GM19328 (cell line): ENCODE measurements at regions not wholly inside any gene's neighbourhood (a gene's known extent, or its start where the extent isn't known, plus 50 kb on each side); places are given as distances from the start of the nearest gene placed in this dataset.

Source experiments
- ATAC-seq: cut with Tn5 transposase; IDR thresholded peaks from one replicate; pipeline ENCODE4 v1.9.1; 2021; ENCODE audit warnings: mild to moderate bottlenecking, moderate library complexity; ENCODE audit not compliant: unreplicated experiment

DNA sequence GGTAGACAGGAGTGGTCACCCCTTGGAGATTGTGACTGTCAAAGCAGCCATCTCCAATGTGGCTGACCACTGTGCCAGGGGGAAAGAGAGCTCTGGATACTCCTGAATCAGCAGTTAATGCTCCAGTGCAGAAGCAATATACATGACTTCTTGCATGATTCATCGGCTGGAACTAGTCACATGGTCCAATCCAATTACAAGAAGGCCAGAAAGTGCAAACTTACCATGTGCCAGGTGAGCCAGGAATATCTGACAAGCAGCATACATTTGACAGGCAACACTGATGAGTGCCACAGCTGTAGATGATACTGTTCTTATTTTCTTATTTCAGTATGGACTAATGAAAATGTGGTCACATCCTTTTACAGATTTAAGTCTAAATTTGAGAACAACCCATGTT lies 440.0 kb upstream of the MPDZ start:
- ATAC-seq: no peak

DNA sequence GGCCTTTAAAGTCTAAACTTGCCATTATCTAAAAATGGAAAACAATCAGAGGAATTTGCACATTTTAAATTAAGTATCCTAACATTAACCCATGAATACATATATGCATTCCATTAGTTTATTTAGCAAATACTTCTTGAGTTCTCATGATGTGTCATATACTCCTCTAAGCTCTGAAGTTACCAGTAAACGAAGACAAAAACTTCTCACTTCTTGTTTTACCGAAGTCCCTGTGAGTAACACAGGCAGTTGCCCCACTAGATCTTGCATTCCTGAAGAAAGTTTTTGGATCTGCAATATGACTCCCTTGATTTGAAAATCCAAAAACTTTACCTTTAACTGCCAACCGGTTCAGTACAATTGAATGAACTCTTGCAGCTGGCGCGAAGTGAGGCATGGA lies 439.0 kb upstream of the MPDZ start:
- no peak for ATAC-seq

DNA sequence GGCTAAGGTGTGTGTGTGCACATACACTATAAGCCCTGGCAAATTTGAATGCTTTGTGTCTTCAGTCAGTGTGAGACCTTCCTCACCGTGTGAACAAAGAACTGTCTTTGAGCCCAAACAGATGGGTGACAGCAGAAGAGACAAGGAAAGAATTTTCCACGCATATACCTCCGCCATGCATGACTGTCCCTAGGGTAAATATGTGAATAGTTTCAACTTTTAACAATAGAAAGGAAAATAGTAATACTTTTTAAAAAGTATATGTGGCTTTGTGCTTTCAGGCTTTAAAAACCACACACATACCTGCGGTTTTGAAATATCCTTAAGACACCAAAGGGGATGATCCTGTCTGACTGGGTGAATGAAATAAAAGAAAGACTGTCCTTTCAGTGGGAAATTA lies 438.6 kb upstream of the MPDZ start:
- no peak for ATAC-seq

DNA sequence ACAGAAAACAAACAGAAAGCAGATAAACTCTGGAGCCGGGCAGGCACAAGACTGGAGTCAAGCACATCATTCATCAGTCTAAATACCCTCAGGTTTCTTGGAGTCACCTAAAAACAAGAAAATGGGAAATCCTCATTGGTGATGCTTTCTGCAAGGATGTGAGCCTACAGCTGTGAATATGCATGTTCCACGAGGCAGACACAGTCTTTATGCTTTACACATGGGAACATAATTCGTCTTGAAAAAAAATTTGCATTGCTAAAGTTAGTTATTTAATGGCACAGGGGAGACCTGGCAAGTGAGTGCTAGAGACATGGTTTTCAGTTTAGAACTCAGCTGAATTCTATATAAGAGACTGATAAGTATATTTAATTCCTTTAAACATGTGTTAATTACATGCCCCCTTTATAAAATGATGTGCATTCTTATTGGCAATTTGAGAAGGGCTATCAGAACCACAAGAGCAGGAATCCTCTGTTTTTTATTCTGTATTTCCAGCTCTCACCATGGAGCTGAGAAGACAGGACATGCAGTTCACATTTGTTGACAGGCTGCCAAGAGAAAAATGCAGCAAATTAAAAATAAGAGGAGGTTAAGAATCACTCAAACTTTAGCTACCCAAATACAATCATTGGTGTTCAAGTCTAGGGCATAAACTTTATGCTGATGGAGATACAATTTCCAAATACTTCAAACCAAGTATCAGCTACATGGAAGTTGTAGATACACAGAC lies 438.0 kb upstream of the MPDZ start:
- ATAC-seq: no peak

- ATAC-seq: no peak
Measured at GRCh38 chr9:13716601-13717321, 437.3 kb upstream of the MPDZ start.

DNA sequence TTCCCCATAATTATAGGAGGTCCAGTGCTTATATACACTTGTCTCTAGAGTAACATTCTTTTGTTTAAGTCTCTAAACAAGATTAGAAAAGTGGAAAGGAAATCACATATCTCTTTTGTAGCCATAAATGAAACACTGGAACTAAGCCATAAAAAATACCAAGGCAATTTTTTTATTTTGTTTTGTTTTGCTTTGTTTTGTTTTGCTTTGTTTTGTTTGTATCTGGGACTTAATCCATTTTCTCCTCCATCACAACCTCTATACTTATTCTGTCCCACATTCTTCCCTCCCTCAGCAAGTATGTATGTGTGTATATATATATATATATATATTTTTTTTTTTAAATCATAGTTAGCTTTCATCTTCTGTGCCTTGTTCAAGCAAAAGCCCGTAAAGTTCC lies 436.6 kb upstream of the MPDZ start:
- ATAC-seq: no peak

DNA sequence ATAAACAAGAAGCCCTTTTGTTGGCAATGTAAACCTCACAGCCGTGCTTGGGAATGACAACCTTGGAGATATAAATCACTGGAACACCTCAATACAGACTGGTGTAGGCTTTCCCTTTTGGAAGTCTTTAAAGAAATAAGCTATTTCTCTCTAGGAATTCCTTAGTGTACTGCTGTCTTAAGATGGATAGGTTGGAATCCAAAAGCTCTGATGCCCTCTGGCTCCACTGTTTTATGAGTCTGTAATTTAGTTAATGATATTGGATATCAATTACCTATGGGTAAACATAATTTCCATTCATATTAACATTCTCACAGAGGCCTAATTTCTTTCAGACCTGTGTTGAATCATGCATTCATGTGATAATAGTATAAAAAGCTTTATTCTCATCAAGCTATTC lies 435.9 kb upstream of the MPDZ start:
- ATAC-seq: no peak

DNA sequence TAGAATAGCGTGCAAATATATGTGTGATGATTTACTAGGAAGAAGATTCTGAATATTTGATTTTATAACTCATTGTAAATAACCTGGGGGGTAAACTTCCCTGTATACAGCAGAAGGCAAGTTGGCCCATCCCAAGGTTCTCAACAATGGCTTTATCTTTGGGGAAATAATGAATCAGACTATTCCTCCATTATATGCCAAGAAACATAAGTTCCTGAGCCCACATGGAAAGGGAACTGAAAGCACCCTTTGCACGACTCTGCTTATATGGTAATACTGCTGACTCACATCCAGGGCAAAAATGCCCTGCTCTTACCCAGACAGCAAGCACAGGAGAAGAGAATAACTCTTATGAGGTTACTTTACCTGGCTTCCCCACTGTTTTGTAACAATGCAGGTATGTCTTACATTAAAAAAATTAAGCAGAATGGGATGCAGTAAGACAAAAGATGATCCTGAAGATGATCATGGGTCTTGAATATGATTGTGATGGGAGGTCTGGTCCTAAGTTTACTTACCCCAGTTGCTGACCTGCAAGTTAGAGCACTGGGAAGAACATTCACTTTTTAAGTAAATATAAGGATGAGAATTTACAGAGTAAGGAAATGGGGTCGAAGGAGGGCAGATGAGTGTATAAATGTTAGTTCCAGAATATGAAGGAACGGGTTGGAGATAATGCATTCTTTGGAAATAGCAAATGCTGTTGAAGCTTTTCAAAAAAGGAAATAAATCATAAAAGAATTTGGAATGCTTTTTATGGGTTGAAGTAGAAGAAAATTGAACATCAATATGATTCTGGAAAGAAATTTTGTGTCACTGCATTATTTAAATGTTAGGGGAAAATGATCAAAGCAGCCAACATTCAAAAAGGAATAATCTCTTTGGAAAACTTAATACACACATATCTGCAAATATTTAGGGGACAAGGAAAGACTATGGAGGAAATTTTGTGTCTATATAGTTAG lies 428.4 kb upstream of the MPDZ start:
- no peak for ATAC-seq

- ATAC-seq: no peak
Measured at GRCh38 chr9:13705918-13706317, 426.4 kb upstream of the MPDZ start.

DNA sequence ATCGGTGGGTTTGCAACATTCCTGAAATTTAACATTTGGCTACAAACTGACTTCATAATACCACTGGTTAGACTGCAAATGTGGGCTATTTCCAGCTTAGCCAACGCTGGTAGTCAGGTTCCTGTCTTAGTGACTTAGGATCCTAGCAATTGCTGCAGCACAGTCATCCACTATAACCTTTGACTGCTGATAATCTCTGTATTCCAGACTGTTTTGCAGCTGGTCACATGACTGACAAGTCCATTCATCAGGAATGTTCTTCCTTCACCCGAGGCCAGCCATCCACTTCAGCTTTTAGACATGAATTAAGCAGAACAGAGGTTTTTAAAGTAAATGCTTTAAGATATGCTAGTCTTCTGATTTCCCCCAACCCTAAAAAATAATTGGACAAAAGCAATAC lies 425.9 kb upstream of the MPDZ start:
- ATAC-seq: no peak

DNA sequence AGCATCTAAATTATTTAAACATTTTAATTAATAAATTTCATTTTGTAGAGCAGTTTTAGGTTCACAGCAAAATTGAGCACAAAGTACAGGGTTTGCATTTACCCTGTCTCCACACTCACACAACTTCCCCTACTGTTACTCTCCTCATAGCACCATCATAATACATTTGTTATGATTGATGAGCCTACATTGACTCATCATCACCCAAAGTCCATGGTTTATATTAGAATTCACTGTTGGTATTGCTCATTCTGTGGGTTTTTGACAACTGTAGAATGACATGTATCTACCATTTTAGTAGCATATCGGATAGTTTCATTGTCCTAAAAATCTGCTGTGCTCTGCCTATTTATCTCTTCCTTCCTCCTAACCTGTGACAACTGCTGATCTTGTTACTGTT lies 411.1 kb upstream of the MPDZ start:
- no peak for ATAC-seq

GRCh38 chr9:13689925-13690324 lies 410.4 kb upstream of the MPDZ start:
- ATAC-seq: no peak

DNA sequence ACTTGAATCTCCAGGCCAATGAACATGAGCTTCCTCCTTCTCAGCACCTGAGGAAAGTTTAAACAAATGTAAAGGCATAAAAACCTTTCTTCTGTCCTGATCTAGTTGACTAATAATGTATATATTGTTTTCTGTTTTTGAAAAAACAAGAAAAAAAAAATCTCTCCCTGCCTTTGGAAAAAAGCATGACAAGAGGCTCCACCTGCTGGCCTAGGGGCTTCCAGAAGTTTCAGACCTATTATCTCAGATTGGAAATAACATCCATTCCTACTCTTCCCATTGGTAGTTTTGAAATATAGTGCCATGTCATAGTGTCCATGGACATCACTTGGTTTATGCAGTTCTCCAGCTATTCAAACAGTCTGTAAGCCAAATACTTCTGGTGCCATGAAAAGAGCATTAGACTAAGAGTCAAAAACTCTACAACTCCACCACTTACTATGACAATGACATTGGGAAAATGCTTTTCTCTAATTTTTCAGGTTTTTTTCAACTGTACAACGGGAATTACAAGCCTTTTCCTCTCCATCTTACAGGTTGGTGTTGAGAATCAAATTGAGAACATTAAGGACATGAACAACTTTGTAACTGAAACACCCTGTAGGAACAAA lies 409.6 kb upstream of the MPDZ start:
- no peak for ATAC-seq

- no peak for ATAC-seq
Measured at GRCh38 chr9:13688223-13688989, 408.9 kb upstream of the MPDZ start.

- ATAC-seq: no peak
Measured at GRCh38 chr9:13684656-13685055, 405.2 kb upstream of the MPDZ start.

- ATAC-seq: no peak
Measured at GRCh38 chr9:13677801-13678200, 398.3 kb upstream of the MPDZ start.

DNA sequence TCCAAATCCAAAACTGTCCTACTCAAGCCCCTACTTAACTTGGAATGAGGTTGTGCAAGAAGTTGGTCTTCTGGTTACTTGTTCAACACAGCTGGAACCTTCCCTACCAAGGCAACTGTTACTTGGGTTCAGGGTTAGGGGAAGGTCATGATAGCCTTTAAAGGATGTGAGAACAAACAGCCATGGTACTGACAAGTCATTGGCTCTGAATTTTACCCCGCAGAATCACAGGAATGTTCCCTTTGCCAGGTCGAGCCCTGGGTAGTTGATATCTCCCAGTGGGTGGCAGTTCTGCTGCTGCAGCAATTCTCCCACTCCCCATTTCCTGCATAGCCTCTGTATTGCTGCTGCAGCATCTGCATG lies 396.1 kb upstream of the MPDZ start:
- no peak for ATAC-seq

DNA sequence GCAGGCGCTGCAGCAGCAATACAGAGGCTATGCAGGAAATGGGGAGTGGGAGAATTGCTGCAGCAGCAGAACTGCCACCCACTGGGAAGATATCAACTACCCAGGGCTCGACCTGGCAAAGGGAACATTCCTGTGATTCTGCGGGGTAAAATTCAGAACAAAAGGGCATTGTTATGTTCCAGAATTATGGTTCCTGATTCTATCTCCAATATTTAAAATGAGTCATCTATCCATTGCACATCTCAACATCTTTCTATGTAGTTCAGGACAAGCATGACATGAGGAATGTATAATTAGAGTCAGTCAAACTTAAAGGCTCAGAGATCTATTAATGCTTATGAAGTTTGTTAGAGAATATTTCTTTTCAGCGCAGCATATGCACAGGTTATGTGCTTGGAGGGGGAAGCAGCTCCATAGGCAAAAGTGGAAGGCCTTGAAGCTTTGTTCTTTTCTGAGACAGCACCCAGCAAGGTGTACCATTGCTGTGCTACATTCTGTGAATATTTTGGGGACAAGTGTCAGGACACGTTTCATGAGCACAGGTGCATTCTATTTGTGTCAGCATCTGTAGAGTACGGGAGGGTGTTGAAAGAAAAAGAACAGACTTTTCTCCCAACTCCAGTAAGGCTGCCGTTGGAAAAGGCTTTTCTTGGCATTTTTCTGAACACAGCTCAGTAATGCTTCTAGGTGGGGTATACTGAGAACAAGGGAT lies 395.6 kb upstream of the MPDZ start:
- ATAC-seq: no peak

- ATAC-seq: no peak
Measured at GRCh38 chr9:13673348-13673747, 393.9 kb upstream of the MPDZ start.
